PFSK-1 (cell line): ENCODE measurements at regions not wholly inside any gene's neighbourhood (a gene's known extent, or its start where the extent isn't known, plus 50 kb on each side); places are given as distances from the start of the nearest gene placed in this dataset.

Experiments
- POLR2AphosphoS5 ChIP-seq: IDR thresholded peaks from 2 replicates; pipeline ENCODE4 v1.6.1; 2012; ENCODE audit warnings: low read depth, mild to moderate bottlenecking, control low read depth, low read length, moderate library complexity
- TAF1 ChIP-seq: IDR thresholded peaks from 2 replicates; pipeline ENCODE4 v1.6.1; 2012; ENCODE audit warnings: low read length, control low read depth, borderline replicate concordance; ENCODE audit not compliant: insufficient read depth

- TF ChIP-seq POLR2AphosphoS5 (no peak), TAF1 (no peak)
Observed at GRCh38 chr10:2989292-2989947, 77.9 kb upstream of the PFKP start.
